ENCODE measurements at regions not wholly inside any gene's neighbourhood (a gene's known extent, or its start where the extent isn't known, plus 50 kb on each side); places are given as distances from the start of the nearest gene placed in this dataset.

- no peak for TF ChIP-seq CTCF (IDR thresholded peaks at IDR 0.05; ENCODE audit: insufficient read depth, low read depth, low read length)
- TF ChIP-seq EZH2 (IDR thresholded peaks at IDR 0.05; ENCODE audit: insufficient read depth, low read length), result no peak
Measured at GRCh38 chr14:71554959-71555612, 377.1 kb upstream of the RGS6 start.
